Neuron (in vitro differentiated cells): ENCODE measurements at regions not wholly inside any gene's neighbourhood (a gene's known extent, or its start where the extent isn't known, plus 50 kb on each side); places are given as distances from the start of the nearest gene placed in this dataset.

Experiments
- H2AFZ ChIP-seq: one replicate; pipeline ENCODE4 v1.6.1; 2013; ENCODE audit warnings: low read depth, mild to moderate bottlenecking, inconsistent platforms, low read length, moderate library complexity
- H3K27me3 ChIP-seq: one replicate; pipeline ENCODE4 v1.6.1; 2013; ENCODE audit warnings: low read length; ENCODE audit not compliant: insufficient read depth
- H3K36me3 ChIP-seq: one replicate; pipeline ENCODE4 v1.6.1; 2013; ENCODE audit warnings: low read length; ENCODE audit not compliant: insufficient read depth
- H3K4me1 ChIP-seq: one replicate; pipeline ENCODE4 v1.6.1; 2013; ENCODE audit warnings: low read length; ENCODE audit not compliant: insufficient read depth
- H3K4me3 ChIP-seq: 2 replicates; pipeline ENCODE4 v1.5.1; 2013; ENCODE audit warnings: mild to moderate bottlenecking, low read length, moderate library complexity
- H3K9me3 ChIP-seq: one replicate; pipeline ENCODE4 v1.6.1; 2013; ENCODE audit warnings: low read length

DNA sequence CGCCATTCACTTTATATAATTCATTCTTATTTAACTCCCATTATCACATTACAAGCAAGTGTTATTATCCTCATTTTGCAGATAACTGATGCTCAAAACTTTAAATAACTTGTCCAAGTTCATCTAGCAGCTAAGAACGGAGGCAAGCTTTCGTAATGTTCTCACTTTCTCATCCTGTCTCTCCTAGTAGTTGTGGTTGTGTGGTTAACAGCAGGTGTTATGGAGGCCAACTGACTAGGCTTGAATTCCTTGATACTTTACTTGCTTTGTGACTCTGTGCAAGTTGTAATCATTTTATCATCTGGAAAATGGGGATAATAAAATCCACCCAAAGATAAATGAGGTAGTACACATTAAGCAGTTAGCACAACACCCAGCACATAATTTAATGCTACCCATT, 109.9 kb upstream of the PTPN13 start:
- peak overlapping the region; percentile 11 for H2AFZ ChIP-seq
- H3K4me3 ChIP-seq: no peak overlapping the region
- peaks cover 55% of the 10 kb centered on the region for H3K4me1 ChIP-seq
- no peaks in the 10 kb centered on the region for H3K27me3 ChIP-seq
- no peaks in the 10 kb centered on the region for H3K36me3 ChIP-seq
- H3K9me3 ChIP-seq: peaks cover 3% of the 10 kb centered on the region

DNA sequence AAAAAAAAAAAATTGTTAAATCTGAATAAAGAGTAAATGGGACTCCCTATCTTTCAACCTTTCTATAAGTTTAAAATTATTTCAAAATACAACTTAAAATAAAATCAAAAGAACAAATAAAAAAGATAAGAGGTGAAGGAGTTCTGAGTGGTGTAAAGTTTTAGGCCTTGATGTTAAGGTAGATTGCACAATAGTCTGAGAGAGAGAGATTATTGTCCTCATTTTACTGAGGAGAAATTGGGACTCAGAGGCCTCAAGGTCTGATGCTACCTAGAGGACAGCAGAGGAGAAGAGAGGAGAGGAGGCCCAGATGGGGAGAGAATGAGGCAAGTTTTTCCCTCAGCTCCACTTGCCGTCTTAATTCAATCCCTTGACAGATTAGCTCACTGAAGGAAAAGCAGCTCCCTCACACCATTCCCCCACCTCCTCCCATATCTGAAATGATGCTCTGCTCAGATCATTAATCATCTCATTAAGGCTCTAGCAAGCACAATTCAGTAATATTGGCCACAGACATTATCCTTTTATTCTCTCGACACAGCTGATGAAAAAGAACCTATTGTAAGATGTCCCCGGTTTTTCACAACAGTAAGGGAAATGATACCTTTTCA, 106.3 kb upstream of the PTPN13 start:
- H3K4me1 ChIP-seq: peaks cover 24% of the 10 kb centered on the region
- H2AFZ ChIP-seq: no peak overlapping the region
- H3K9me3 ChIP-seq: peaks cover 3% of the 10 kb centered on the region
- no peaks in the 10 kb centered on the region for H3K27me3 ChIP-seq
- H3K4me3 ChIP-seq: no peak overlapping the region
- H3K36me3 ChIP-seq: no peaks in the 10 kb centered on the region

DNA sequence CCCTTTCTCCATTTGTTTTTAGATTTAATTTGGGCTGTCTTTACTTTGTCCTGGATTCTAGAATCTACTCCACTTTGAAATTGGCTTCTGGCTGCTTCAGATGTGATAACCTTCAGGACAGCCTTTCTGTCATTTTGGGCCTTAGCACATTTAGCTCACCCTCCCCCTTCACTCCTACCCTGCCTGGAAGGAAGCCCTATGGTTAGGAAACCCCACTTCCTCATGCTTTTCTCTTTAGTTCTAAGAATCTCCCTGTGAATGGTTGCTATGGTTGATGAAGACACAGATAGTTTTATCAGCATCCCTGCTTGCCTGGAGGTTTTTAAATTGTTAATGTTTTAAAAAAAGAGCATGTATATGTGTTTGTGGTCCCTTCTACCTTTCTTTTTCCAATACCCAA, 100.7 kb upstream of the PTPN13 start:
- Histone ChIP-seq H3K4me3 (no peak overlapping the region), H2AFZ (no peak overlapping the region), H3K36me3 (no peaks in the 10 kb centered on the region), H3K4me1 (peaks cover 8% of the 10 kb centered on the region), H3K27me3 (no peaks in the 10 kb centered on the region), H3K9me3 (no peaks in the 10 kb centered on the region)

DNA sequence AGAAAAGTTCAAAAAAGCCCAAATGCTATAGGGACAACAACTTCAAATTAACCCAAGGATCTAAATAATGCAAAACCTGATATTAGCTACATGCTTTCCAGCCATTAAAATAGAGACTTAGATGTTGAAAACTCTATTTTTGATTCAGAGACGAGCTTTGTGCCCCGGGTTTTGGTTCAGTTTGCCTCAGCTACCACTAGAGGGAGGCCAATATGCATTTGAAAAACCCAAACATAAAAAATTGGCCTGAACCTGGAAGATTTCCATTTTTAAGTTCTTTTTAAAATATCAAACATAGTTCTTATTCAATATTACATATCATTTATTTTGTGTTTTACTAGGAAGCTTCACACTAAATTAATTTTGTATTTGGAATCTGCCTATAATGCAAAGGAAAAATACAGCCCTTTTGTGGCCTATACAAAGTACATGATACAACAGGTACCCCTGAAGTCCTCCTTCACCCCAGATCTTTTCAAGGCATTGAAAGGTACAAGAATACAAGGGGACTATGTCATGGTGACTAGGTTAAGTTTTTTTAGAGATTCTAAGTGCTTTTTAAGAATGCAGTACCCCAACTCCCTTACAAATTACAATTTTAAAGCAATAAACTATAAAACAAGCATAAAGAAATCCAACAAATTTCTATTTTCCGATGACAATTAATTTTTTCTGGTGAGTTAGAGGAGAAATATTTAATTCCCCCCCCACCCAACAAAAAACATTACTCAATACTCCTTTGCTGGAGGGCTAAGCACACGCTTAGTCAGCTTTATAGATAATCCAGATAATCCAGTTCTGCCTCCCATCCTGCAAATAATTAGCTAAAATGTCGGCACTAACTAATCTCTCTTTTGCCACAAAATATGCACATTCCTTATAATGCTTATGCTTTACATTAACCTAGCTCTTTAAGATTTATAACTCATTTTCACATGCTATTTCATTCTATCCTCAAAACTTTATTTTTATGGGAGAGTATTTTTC, 97.7 kb upstream of the PTPN13 start:
- Histone ChIP-seq H3K4me3 (no peak overlapping the region), H3K4me1 (peaks cover 8% of the 10 kb centered on the region), H3K9me3 (no peaks in the 10 kb centered on the region), H3K27me3 (no peaks in the 10 kb centered on the region), H2AFZ (peak overlapping the region; percentile 95), H3K36me3 (no peaks in the 10 kb centered on the region)

DNA sequence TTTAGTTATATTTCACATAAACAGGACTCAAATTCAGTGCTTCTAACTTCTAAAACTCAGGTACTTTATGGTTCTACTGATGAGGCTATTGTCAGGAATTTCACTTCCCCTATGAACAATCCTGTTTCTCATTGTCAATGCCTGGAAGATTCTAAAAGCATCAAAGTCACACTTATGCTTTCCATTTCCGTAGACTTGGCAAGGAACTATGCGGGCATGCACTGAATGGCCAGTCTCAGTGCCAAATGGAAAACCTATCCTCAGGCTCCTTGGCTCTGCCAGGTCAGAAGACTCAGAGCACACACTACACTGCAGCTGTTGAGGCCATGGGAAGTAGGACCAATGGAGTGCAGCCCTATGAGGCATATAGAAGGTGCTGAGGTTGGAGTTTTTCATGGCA, 97.0 kb upstream of the PTPN13 start:
- Histone ChIP-seq H3K9me3 (no peaks in the 10 kb centered on the region), H3K4me3 (no peak overlapping the region), H3K36me3 (no peaks in the 10 kb centered on the region), H3K4me1 (peaks cover 8% of the 10 kb centered on the region), H2AFZ (no peak overlapping the region), H3K27me3 (no peaks in the 10 kb centered on the region)

DNA sequence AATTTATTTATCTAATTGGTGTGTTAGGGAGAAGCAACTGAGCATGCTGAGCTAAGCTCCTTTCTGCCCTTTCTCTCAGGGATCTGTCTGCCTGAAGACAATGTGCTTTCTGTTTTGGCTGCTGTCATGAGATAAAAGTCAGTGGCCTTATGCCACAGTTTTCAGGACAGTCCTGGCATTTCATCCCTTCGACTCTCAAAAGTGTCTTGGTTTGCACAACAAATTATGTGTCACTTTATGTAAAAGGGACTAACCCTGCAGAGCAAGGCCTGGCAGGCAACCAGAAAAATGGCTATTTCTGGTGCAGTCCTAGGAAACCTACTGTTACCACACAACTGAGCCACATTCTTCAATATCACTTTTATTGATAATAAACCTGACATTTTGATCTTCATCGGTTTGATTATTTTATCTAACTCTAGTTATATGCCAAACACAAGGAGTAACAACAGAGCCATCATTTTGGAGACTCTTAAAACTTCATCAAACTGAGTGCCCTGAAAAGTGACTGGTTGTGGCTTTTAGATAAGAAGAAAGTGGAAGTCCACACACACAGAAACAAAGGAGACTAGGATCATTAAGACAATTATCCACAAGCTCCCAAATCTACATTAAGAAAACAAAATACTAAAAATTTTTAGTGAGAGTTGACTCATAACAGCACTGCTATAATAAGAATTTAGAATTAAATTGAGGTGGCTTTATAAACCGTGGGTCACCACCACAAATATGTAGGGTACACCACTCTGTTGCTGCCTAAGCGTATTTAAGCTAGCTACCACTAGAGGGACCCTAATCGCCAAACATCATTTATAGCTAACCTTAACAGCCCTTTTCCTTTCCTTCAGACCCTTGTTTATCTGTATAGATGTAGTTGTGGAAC, 95.9 kb upstream of the PTPN13 start:
- Histone ChIP-seq H3K4me1 (peaks cover 8% of the 10 kb centered on the region), H3K9me3 (no peaks in the 10 kb centered on the region), H3K36me3 (no peaks in the 10 kb centered on the region), H3K4me3 (no peak overlapping the region), H2AFZ (no peak overlapping the region), H3K27me3 (no peaks in the 10 kb centered on the region)

DNA sequence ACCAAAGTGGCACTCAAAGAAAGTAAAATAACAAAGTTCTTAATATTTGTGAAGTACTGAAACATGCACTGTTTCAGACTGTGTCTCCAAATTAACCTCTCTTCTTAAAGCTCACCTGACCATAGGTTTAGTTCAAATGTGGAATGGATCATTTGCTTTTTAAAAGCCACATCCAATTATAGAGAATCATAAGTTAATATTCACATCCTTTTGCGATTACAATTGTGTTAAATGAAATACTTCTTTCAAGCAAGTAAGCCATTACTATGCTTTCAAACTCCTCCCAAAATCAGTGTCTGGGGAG, 95.3 kb upstream of the PTPN13 start:
- Histone ChIP-seq H3K4me3 (no peak overlapping the region), H2AFZ (no peak overlapping the region), H3K27me3 (no peaks in the 10 kb centered on the region), H3K9me3 (no peaks in the 10 kb centered on the region), H3K4me1 (peaks cover 8% of the 10 kb centered on the region), H3K36me3 (no peaks in the 10 kb centered on the region)

DNA sequence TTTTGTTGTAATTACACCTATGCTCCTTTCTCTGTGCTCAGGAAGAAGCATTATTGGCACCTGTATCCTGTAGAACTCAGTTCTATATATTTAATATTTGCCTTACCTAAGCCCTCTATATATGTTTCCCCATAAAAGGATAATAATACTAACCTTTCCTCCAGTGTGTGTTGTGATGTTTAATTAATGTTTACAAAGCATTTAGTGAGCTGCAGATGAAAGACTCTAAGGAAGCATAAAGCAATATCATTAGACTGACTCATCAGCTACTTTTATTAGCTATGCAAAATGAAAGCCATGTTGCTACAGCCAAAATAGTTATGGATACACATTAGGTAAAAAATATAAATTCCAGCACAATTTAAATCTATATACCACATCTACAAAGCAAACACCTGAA, 93.6 kb upstream of the PTPN13 start:
- H3K4me3 ChIP-seq: no peak overlapping the region

DNA sequence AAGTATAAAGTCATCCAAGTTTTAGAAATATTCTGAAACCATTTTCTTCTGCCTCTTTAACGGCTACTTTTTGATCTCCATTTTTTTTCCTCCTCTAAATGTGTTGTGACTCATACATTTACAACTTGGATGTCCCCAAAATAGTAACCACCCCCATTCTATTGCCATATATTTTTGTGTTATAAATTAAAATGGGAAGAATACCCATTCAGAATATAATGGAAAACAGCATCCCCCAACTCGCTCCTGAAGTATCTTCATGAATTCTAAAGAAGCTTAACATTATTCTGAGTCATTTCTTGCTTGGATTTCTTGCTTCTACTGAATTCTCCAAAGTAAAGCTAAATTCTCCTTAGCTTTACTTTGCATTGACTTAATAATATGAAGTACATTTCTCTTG, 92.0 kb upstream of the PTPN13 start:
- Histone ChIP-seq H3K36me3 (no peaks in the 10 kb centered on the region), H3K9me3 (no peaks in the 10 kb centered on the region), H3K4me3 (no peak overlapping the region), H3K4me1 (peaks cover 11% of the 10 kb centered on the region), H2AFZ (no peak overlapping the region), H3K27me3 (no peaks in the 10 kb centered on the region)

More for the DNA sequence above, 93.6 kb upstream of the PTPN13 start:
- Histone ChIP-seq H2AFZ (no peak overlapping the region), H3K9me3 (no peaks in the 10 kb centered on the region), H3K4me1 (peaks cover 8% of the 10 kb centered on the region), H3K27me3 (no peaks in the 10 kb centered on the region), H3K36me3 (no peaks in the 10 kb centered on the region)

DNA sequence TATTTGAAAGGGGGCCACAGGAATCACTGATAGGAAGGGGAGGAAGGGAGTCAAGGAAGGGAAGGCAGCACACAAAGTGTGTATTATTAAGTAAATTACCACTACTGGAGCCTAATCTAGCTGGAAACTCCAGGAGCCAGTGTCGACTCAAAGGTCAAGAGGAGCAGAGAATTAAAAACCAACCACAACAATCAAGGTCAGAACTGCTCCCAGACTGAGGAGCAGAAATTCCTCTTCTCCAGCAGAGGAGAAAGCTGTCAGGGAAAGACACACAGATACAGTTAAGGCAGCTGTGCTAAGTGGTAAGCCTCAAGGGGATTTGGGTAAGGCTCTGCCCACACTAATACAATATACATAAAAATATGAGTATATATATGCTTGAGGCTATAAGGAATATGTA, 87.5 kb upstream of the PTPN13 start:
- H3K4me1 ChIP-seq: peaks cover 15% of the 10 kb centered on the region

DNA sequence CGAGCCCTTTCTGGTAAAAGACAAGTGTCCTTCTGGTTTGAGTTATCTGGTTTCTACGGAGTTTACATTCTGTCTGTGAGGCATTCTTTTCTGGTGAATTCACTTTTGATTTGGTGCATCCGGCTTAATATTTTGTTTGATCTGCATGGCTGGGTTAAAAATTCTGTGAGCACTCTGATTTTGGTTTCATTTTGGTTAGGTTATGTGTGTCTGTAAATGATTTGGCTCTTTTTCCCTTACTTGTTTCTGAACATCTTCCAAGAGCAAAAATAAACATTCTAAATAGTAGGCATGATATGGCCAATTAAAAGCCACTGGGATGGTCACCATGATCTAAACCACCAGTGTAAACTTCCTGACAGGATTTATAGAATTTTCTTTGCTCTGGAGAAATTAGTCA, 85.7 kb upstream of the PTPN13 start:
- Histone ChIP-seq H3K36me3 (no peaks in the 10 kb centered on the region), H3K4me1 (peaks cover 15% of the 10 kb centered on the region), H2AFZ (no peak overlapping the region), H3K9me3 (no peaks in the 10 kb centered on the region), H3K27me3 (no peaks in the 10 kb centered on the region), H3K4me3 (no peak overlapping the region)

More for the DNA sequence above, 87.5 kb upstream of the PTPN13 start:
- no peaks in the 10 kb centered on the region for H3K27me3 ChIP-seq
- no peak overlapping the region for H2AFZ ChIP-seq
- no peak overlapping the region for H3K4me3 ChIP-seq
- H3K9me3 ChIP-seq: no peaks in the 10 kb centered on the region
- H3K36me3 ChIP-seq: no peaks in the 10 kb centered on the region

DNA sequence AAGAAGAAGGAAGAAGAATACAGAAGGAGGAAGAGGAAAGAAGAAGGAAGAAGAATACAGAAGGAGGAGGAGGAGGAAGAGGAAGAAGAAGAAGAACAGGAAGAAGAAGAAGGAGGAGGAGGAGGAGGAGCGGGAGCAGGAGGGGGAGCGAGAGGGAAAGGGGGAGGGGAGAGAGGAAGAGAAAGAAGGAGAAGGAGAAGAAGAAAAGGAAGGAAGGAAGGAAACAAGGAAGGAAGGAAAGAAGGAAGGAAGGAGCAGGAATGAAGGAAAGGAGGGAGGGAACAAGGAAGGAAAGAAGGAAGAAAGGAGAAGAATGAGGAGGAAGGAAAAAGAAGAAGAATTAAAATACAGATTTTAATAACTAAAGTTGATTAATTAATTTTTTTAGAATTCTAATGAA, 82.5 kb upstream of the PTPN13 start:
- Histone ChIP-seq H3K36me3 (no peaks in the 10 kb centered on the region), H3K4me3 (no peak overlapping the region), H3K27me3 (no peaks in the 10 kb centered on the region), H3K9me3 (no peaks in the 10 kb centered on the region), H3K4me1 (peaks cover 12% of the 10 kb centered on the region), H2AFZ (no peak overlapping the region)

DNA sequence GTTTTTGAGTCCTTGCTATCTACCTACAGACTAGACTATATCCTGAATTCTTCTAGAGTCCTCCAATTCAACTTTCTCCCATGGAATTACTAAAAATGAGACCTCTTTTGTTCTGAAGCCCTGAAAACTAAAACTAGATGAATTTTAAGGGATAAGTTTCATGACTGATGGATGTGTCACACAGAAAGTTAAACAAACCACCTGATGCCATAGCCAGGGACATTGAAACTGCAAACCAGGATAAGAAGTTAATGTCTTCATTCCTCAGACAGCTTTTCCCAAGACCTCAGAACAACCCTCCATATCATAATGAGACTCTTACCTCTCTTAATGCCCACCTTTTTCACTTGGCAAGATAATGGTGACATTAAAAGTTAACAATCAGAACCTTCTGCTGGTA, 81.5 kb upstream of the PTPN13 start:
- Histone ChIP-seq H3K36me3 (no peaks in the 10 kb centered on the region), H3K27me3 (no peaks in the 10 kb centered on the region), H3K4me3 (no peak overlapping the region), H3K4me1 (peaks cover 8% of the 10 kb centered on the region), H3K9me3 (no peaks in the 10 kb centered on the region), H2AFZ (no peak overlapping the region)
